Heart left ventricle (tissue), 16 donors: ENCODE measurements at regions not wholly inside any gene's neighbourhood (a gene's known extent, or its start where the extent isn't known, plus 50 kb on each side); places are given as distances from the start of the nearest gene placed in this dataset.
"Not testable (repeated sequence)": the region's sequence is repeated elsewhere in the genome, so short reads cannot be mapped to it uniquely, and the experiment has no call there.

ENCODE experiments used
- ATAC-seq, 4 donors: fragments of 200-7000 bp; cut with Tn5 transposase; one replicate each; pipeline ENCODE4 v1.9.1; 2020 to 2022; ENCODE audit warnings: moderate library complexity in 4 of 4, mild to moderate bottlenecking in 3 of 4, moderate number of reproducible peaks in 1 of 4
- DNase-seq, 5 donors: peaks; one replicate each; pipeline ENCODE4 v3.0.0-alpha.2; 2020
- H3K27ac ChIP-seq, 12 donors: fragments of 200-600 bp; sonication (generic) in 4 of 12; one replicate each; pipeline versions ENCODE4 v1.5.0 to v1.8.0; 2016 to 2022; ENCODE audit warnings: mild to moderate bottlenecking in 2 of 12
- H3K27me3 ChIP-seq, 9 donors: fragments of 200-600 bp; sonication (generic) in 2 of 9; one replicate each; pipeline versions ENCODE4 v1.5.1 to v1.8.0; 2016 to 2022; ENCODE audit warnings: mild to moderate bottlenecking in 3 of 9
- H3K36me3 ChIP-seq, 9 donors: fragments of 200-600 bp; sonication (generic) in 2 of 9; one replicate each; pipeline versions ENCODE4 v1.5.0 to v1.8.0; 2018 to 2022; ENCODE audit warnings: mild to moderate bottlenecking in 2 of 9
- H3K4me1 ChIP-seq, 12 donors: fragments of 200-600 bp; sonication (generic) in 4 of 12; one replicate each; pipeline versions ENCODE4 v1.5.0 to v1.8.0; 2016 to 2022; ENCODE audit warnings: mild to moderate bottlenecking in 3 of 12
- H3K4me3 ChIP-seq, 12 donors: fragments of 200-600 bp; sonication (generic) in 4 of 12; one replicate each; pipeline versions ENCODE4 v1.5.0 to v1.8.0; 2017 to 2022; ENCODE audit warnings: mild to moderate bottlenecking in 9 of 12, moderate library complexity in 4 of 12
- H3K9me3 ChIP-seq, 12 donors: fragments of 200-600 bp; sonication (generic) in 4 of 12; one replicate each; pipeline versions ENCODE4 v1.5.0 to v1.8.0; 2016 to 2022; ENCODE audit warnings: mild to moderate bottlenecking in 1 of 12
- POLR2A ChIP-seq, 2 donors: fragments of 450-650 bp; IDR thresholded peaks; one replicate each; pipeline ENCODE4 v1.6.1; 2017; ENCODE audit warnings: antibody characterized with exemption in 2 of 2, mild to moderate bottlenecking in 2 of 2, moderate library complexity in 2 of 2
- WGBS, 4 donors: extraction: QIAGEN DNeasy Blood & Tissue Kit in 2 of 4; methylation state at CpG; one replicate each; pipeline versions ENCODE4 v1.1.5 to v1.1.7; 2013 to 2018; 5-methylcytosine and 5-hydroxymethylcytosine counted together
- intact Hi-C, 10 donors: fragments of 100-400 bp; cut with DNase I; formaldehyde crosslinking; loops; one replicate each; pipeline versions ENCODE4 v1.11.1 to v1.14.2; 2022
- TF ChIP-seq, protein P1 (sequence below), 12 donors: fragments of 200-600 bp; sonication (generic) in 4 of 12; IDR thresholded peaks; one replicate each; pipeline versions ENCODE4 v1.5.0 to v1.8.0; 2018 to 2022; ENCODE audit warnings: antibody characterized with exemption in 12 of 12, mild to moderate bottlenecking in 5 of 12
- donor health status: ischemic (EF 13 %, LVEDD 7.1; RV severe dilation, severe dysfunction).
- donor health status: healthy with polysubstance abuse.
- donor health status: DM: no; HTN: yes; CAD: no.
- donor health status: DM: no; HTN: no; CAD: no.
- donor health status: ischemic (EF 25% LVEDD 6.9; RV normal size, moderate dysfunction).
- donor health status: ischemic (EF 25% LVEDD 5.7; RV mildly dilated, moderate dysfunction).
- donor health status: healthy.
- donor health status: DM: yes; HTN: yes; CAD: no.
- donor health status: ischemic (EF 35%, LVEDD 5.7; RV mildly dilated, moderate dysfunction).
- donor health status: nonischemic (EF 11% LVEDD 7.7; RV severe dilation, severe dysfunction).
- donor health status: DM: yes; HTN: yes; CAD: no.
- donor health status: PGD.
- donor health status: ischemic (EF 29% LVEDD 5.4; RV normal size, mild dysfunction).
- donor health status: nonischemic (EF 23%, LVEDD 6.1; RV moderate dilation, normal function).

DNA sequence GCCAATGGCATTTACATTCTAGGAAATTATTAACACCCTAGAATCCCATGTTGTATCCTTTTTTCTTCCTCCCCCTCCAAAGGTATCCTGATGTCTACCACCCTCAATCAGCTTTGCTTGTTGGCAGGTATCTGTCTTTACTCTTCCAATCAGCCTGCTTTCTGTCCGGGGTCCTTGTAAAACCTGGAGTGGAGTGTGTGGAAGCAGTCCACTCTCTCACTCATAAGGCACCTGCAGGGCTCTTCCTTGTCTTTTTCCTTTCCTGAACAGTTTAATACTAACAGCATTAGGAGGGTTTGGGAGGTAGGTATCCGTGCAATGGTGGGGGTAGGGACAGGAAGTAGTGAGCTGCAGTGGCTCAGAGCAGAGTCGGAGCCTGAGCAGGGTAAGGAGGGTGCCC, 193.4 kb downstream of the BARX2 start:
- Histone ChIP-seq H3K27me3 (peaks cover 0 to 3% (median 0%) of the 10 kb centered on the region in 9 donors), H3K4me3 (no peak overlapping the region), H3K4me1 (no peaks in the 10 kb centered on the region), H3K27ac (no peak overlapping the region), H3K9me3 (peaks cover 0 to 28% (median 5%) of the 10 kb centered on the region in 12 donors), H3K36me3 (no peaks in the 10 kb centered on the region)
- no peak for TF ChIP-seq POLR2A (IDR thresholded peaks at IDR 0.05)
- TF ChIP-seq, protein P1, sequence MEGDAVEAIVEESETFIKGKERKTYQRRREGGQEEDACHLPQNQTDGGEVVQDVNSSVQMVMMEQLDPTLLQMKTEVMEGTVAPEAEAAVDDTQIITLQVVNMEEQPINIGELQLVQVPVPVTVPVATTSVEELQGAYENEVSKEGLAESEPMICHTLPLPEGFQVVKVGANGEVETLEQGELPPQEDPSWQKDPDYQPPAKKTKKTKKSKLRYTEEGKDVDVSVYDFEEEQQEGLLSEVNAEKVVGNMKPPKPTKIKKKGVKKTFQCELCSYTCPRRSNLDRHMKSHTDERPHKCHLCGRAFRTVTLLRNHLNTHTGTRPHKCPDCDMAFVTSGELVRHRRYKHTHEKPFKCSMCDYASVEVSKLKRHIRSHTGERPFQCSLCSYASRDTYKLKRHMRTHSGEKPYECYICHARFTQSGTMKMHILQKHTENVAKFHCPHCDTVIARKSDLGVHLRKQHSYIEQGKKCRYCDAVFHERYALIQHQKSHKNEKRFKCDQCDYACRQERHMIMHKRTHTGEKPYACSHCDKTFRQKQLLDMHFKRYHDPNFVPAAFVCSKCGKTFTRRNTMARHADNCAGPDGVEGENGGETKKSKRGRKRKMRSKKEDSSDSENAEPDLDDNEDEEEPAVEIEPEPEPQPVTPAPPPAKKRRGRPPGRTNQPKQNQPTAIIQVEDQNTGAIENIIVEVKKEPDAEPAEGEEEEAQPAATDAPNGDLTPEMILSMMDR (IDR thresholded peaks at IDR 0.05) = no peak
- intact Hi-C loops = no loop called here
- DNase-seq (no peak), ATAC-seq (no peak)
- 79 to 86% (median 84%) methylated on average over 3 of the region's 3 CpGs for WGBS, 4 donors

DNA sequence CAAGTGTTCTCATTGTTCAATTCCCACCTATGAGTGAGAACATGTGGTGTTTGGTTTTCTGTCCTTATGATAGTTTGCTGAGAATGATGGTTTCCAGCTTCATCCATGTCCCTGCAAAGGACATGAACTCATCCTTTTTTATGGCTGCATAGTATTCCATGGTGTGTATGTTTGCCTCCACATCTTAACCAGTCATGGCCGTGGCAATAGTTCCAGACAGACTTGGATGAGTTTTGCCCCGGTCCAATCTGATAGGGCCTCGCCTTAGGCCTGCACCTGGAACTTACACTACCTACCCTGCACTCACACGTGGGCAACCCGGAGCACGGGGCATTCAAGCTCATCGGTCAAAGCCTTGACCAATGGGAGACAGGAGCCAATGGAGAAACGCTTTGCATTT, 197.0 kb downstream of the BARX2 start:
- DNase-seq, H3K36me3 ChIP-seq, intact Hi-C loops, H3K27me3 ChIP-seq, H3K27ac ChIP-seq, H3K4me3 ChIP-seq, ATAC-seq, H3K4me1 ChIP-seq: not testable (repeated sequence)
- 91 to 95% (median 93%) methylated on average over 8 of the region's 8 CpGs for WGBS, 4 donors
- peaks cover 0 to 38% (median 5%) of the 10 kb centered on the region in 12 donors for H3K9me3 ChIP-seq

DNA sequence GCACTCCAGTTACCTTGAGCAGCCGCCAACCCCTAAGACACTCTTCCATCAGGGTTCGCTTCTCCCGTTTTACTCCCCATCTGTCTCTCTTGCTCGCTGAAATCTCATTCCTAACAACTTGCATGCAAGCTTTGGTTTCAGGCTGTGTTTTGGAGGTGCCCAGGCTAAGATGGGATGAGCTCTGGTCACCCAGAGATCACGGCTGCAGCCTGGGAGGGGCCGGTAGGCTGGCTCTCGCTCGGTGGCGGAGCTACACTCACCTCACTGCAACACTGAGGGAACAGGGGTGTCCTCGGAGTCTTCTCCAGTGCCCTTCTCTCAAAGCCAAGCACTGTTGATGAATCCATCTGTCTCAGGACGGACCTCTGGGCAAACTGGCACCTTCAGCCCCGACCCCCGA, 197.5 kb downstream of the BARX2 start:
- ATAC-seq (no peak), DNase-seq (no peak)
- Histone ChIP-seq H3K4me1 (no peaks in the 10 kb centered on the region), H3K4me3 (no peak overlapping the region), H3K36me3 (no peaks in the 10 kb centered on the region), H3K9me3 (peaks cover 0 to 35% (median 5%) of the 10 kb centered on the region in 12 donors), H3K27me3 (no peaks in the 10 kb centered on the region), H3K27ac (no peak overlapping the region)
- intact Hi-C loops = no loop called here
- 87 to 93% (median 90%) methylated on average over 7 to 13 of the region's 13 CpGs for WGBS, 4 donors
- TF ChIP-seq POLR2A (IDR thresholded peaks at IDR 0.05) = no peak
- TF ChIP-seq, protein P1 (IDR thresholded peaks at IDR 0.05) = no peak

DNA sequence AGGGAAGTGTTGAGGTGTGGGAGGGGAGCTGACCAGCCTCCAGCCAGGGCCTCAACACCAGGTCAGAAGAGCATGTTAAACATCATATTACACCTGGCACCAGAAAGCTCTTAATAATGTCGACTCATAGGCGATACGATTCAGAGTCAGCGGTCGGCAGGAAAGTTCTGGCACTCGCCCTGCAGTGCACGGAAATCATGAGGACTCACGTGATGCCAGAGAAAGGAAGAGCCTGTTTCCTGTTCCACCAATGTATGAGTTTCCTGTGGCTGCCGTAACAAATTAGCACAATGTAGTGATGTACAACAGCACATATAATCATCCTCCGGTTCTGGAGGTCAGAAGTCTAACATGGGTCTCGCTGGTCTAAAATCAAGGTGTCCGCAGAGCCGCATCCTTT, 198.8 kb downstream of the BARX2 start:
- DNase-seq (no peak), ATAC-seq (no peak)
- 55 to 66% (median 59%) methylated on average over 13 of the region's 13 CpGs for WGBS, 4 donors
- H3K4me1 ChIP-seq = no peaks in the 10 kb centered on the region
- no peaks in the 10 kb centered on the region for H3K36me3 ChIP-seq
- H3K4me3 ChIP-seq = no peak overlapping the region
- H3K27ac ChIP-seq = no peak overlapping the region
- TF ChIP-seq, protein P1 (IDR thresholded peaks at IDR 0.05) = no peak
- no peak for TF ChIP-seq POLR2A (IDR thresholded peaks at IDR 0.05)
- H3K27me3 ChIP-seq = no peaks in the 10 kb centered on the region
- peaks cover 0 to 25% (median under 1%) of the 10 kb centered on the region in 12 donors for H3K9me3 ChIP-seq
- intact Hi-C loops = no loop called here

DNA sequence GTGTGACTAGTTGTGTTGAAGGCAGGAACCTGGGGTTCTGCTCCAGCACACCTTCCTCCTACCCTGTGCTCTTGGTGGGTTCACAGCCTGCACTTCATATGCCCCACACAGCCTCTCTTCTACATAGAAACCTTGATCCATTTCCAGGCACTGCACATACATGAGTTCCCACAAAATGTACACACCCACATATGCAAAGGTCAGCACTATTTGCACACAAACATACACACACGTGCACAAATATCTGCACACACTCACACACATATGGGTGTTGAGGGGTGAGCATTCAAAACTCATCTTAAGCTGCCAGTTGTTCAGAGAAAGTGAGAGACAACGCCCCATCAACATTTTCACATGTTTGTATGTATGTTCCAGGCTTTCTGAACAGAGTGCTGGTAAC, 201.0 kb downstream of the BARX2 start:
- TF ChIP-seq, protein P1 (IDR thresholded peaks at IDR 0.05) = no peak
- no peak for TF ChIP-seq POLR2A (IDR thresholded peaks at IDR 0.05)
- DNase-seq = no peak
- no peak for ATAC-seq
- H3K4me1 ChIP-seq = no peaks in the 10 kb centered on the region
- intact Hi-C loops = no loop called here
- no peak overlapping the region for H3K4me3 ChIP-seq
- peaks cover 0 to 17% (median 0%) of the 10 kb centered on the region in 12 donors for H3K9me3 ChIP-seq
- H3K27ac ChIP-seq = no peak overlapping the region
- H3K36me3 ChIP-seq = no peaks in the 10 kb centered on the region
- no peaks in the 10 kb centered on the region for H3K27me3 ChIP-seq
- 52 to 75% (median 72%) methylated on average over 2 of the region's 2 CpGs for WGBS, 4 donors
